ENCODE measurements at regions not wholly inside any gene's neighbourhood (a gene's known extent, or its start where the extent isn't known, plus 50 kb on each side); places are given as distances from the start of the nearest gene placed in this dataset.

DNA sequence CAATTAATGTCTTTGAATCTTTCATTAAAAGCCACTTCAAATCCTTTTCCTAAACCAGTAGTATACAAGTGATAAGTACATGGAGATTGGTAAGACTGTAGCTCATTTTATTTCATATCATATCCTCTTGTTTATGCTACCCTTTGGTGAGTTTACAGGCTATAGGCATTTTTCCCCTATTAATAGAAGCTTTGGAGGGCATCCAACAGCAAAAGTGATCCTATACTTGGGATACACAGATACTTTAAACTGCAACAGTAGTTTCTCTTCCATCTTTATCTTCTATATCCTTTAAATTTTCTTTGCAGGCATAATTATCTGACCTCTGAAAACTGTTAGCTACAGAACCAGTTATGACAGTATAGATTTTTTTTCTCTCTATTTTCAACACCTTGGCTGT, 114.5 kb upstream of the SPON1 start:
- no peak for DNase-seq (ENCODE audit: low spot score)
- Mint-ChIP-seq H3K27me3 (ENCODE audit: low read depth) (peaks cover 30% of the 10 kb centered on the region), H3K4me1 (ENCODE audit: low read depth) (no peaks in the 10 kb centered on the region), H3K9me3 (no peaks in the 10 kb centered on the region), H3K36me3 (ENCODE audit: low read depth) (no peaks in the 10 kb centered on the region), H3K27ac (no peak overlapping the region), H3K4me3 (ENCODE audit: low read depth) (no peak overlapping the region)
- intact Hi-C loops (cut with micrococcal nuclease): no loop called here

- DNase-seq (ENCODE audit: low spot score): no peak
- Mint-ChIP-seq H3K27me3 (ENCODE audit: low read depth) (peaks cover 29% of the 10 kb centered on the region), H3K9me3 (no peaks in the 10 kb centered on the region), H3K4me1 (ENCODE audit: low read depth) (no peaks in the 10 kb centered on the region), H3K27ac (no peak overlapping the region), H3K36me3 (ENCODE audit: low read depth) (no peaks in the 10 kb centered on the region), H3K4me3 (ENCODE audit: low read depth) (no peak overlapping the region)
- intact Hi-C loops (cut with micrococcal nuclease): no loop called here
These were observed 112.1 kb upstream of the SPON1 start for GRCh38 chr11:13850231-13851005.

DNA sequence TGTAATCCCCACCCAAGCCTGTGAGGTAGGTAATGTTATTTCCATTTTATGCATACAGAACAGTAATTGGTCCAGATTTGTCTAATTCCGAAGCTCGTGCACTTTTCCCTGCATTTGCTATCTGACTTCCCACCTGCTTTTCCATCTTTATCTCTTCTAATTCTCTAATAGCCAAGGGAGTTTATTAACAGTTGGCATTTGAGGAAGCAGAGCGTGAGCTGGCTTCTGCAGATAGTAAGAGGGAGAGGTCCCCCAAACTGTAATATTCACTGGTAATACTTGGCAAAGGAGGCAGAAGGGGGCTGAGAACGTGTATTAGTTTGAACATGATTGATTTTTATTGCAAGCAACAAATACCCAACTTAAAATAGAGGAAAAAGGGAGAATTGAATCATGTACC, 110.8 kb upstream of the SPON1 start:
- Mint-ChIP-seq H3K36me3 (ENCODE audit: low read depth) (no peaks in the 10 kb centered on the region), H3K27ac (no peak overlapping the region), H3K27me3 (ENCODE audit: low read depth) (peaks cover 31% of the 10 kb centered on the region), H3K4me1 (ENCODE audit: low read depth) (no peaks in the 10 kb centered on the region), H3K4me3 (ENCODE audit: low read depth) (no peak overlapping the region), H3K9me3 (no peaks in the 10 kb centered on the region)
- intact Hi-C loops (cut with micrococcal nuclease): no loop called here
- DNase-seq (ENCODE audit: low spot score): no peak

DNA sequence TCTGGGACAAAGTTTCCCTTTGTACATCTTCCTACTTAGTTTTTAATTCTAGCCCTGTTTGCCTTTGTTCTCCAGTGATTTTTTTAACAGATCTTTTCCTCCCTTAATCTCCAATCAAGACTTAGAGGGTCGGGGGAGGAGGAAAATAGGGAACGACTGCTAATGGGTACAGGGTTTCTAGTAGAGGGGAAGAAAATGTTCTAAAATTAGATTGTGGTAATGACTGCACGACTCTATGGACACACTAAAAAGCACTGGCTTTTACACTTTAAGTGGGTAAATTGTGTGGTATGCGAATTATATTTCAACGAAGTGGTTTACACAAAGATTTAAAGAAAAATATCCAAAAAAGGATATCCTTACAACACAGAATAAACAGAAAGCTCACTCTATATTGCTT, 110.0 kb upstream of the SPON1 start:
- H3K4me1 Mint-ChIP-seq (ENCODE audit: low read depth): no peaks in the 10 kb centered on the region
- no peak overlapping the region for H3K27ac Mint-ChIP-seq
- DNase-seq (ENCODE audit: low spot score): no peak
- intact Hi-C loops (cut with micrococcal nuclease): no loop called here
- no peaks in the 10 kb centered on the region for H3K9me3 Mint-ChIP-seq
- no peak overlapping the region for H3K4me3 Mint-ChIP-seq (ENCODE audit: low read depth)
- no peaks in the 10 kb centered on the region for H3K36me3 Mint-ChIP-seq (ENCODE audit: low read depth)
- H3K27me3 Mint-ChIP-seq (ENCODE audit: low read depth): peaks cover 32% of the 10 kb centered on the region

GRCh38 chr11:13857828-13858227, 104.7 kb upstream of the SPON1 start:
- intact Hi-C loops (cut with micrococcal nuclease): no loop called here
- H3K9me3 Mint-ChIP-seq: peaks cover 4% of the 10 kb centered on the region
- DNase-seq (ENCODE audit: low spot score): no peak
- H3K4me1 Mint-ChIP-seq (ENCODE audit: low read depth): peaks cover 10% of the 10 kb centered on the region
- H3K27me3 Mint-ChIP-seq (ENCODE audit: low read depth): peaks cover 11% of the 10 kb centered on the region
- H3K27ac Mint-ChIP-seq: no peak overlapping the region
- no peak overlapping the region for H3K4me3 Mint-ChIP-seq (ENCODE audit: low read depth)
- no peaks in the 10 kb centered on the region for H3K36me3 Mint-ChIP-seq (ENCODE audit: low read depth)

DNA sequence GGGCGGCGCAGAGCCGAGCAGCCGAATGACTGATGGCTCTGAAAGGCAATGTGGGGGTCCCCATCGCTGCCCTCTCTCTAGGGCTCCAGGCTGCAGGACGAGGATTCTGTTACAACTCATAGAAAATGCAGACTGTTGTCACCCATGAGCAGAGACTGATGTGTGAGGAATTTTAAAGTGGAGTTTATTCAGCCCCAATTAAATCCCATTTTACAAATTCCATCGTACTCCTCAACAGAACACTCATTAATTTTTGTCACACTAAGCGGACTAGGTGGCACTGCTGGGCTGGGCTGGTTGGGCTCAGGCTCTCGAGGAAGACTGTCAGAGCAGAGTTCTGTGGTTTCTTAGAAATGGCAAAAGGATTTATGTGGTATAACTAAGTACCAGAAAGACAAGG, 102.6 kb upstream of the SPON1 start:
- no peak for DNase-seq (ENCODE audit: low spot score)
- Mint-ChIP-seq H3K9me3 (peaks cover 4% of the 10 kb centered on the region), H3K27ac (no peak overlapping the region), H3K4me1 (ENCODE audit: low read depth) (peaks cover 14% of the 10 kb centered on the region), H3K4me3 (ENCODE audit: low read depth) (no peak overlapping the region), H3K36me3 (ENCODE audit: low read depth) (no peaks in the 10 kb centered on the region), H3K27me3 (ENCODE audit: low read depth) (peaks cover 7% of the 10 kb centered on the region)
- intact Hi-C loops (cut with micrococcal nuclease): no loop called here

GRCh38 chr11:13861411-13861810, 101.1 kb upstream of the SPON1 start:
- H3K27ac Mint-ChIP-seq: no peak overlapping the region
- DNase-seq (ENCODE audit: low spot score): no peak
- intact Hi-C loops (cut with micrococcal nuclease): no loop called here
- H3K27me3 Mint-ChIP-seq (ENCODE audit: low read depth): peaks cover 2% of the 10 kb centered on the region
- H3K4me3 Mint-ChIP-seq (ENCODE audit: low read depth): no peak overlapping the region
- H3K9me3 Mint-ChIP-seq: peaks cover 4% of the 10 kb centered on the region
- peaks cover 15% of the 10 kb centered on the region for H3K4me1 Mint-ChIP-seq (ENCODE audit: low read depth)
- no peaks in the 10 kb centered on the region for H3K36me3 Mint-ChIP-seq (ENCODE audit: low read depth)

GRCh38 chr11:13862845-13863392, 99.6 kb upstream of the SPON1 start:
- H3K9me3 Mint-ChIP-seq: peaks cover 4% of the 10 kb centered on the region
- no peaks in the 10 kb centered on the region for H3K36me3 Mint-ChIP-seq (ENCODE audit: low read depth)
- no peak for DNase-seq (ENCODE audit: low spot score)
- no peak overlapping the region for H3K4me3 Mint-ChIP-seq (ENCODE audit: low read depth)
- intact Hi-C loops (cut with micrococcal nuclease): no loop called here
- no peaks in the 10 kb centered on the region for H3K27me3 Mint-ChIP-seq (ENCODE audit: low read depth)
- peaks cover 15% of the 10 kb centered on the region for H3K4me1 Mint-ChIP-seq (ENCODE audit: low read depth)
- no peak overlapping the region for H3K27ac Mint-ChIP-seq

GRCh38 chr11:13868710-13869397, 93.7 kb upstream of the SPON1 start:
- peak; percentile 22 for DNase-seq (ENCODE audit: low spot score)
- H3K4me1 Mint-ChIP-seq (ENCODE audit: low read depth): peaks cover 34% of the 10 kb centered on the region
- no peaks in the 10 kb centered on the region for H3K36me3 Mint-ChIP-seq (ENCODE audit: low read depth)
- peaks cover 10% of the 10 kb centered on the region for H3K27me3 Mint-ChIP-seq (ENCODE audit: low read depth)
- no peaks in the 10 kb centered on the region for H3K9me3 Mint-ChIP-seq
- H3K4me3 Mint-ChIP-seq (ENCODE audit: low read depth): peak overlapping the region; percentile 31
- H3K27ac Mint-ChIP-seq: peak overlapping the region; percentile 86
- intact Hi-C loops (cut with micrococcal nuclease): loop anchor here (2.0 kb wide), 3 partner anchors 72 to 468 kb away; no protein-coding TSS in a partner anchor

DNA sequence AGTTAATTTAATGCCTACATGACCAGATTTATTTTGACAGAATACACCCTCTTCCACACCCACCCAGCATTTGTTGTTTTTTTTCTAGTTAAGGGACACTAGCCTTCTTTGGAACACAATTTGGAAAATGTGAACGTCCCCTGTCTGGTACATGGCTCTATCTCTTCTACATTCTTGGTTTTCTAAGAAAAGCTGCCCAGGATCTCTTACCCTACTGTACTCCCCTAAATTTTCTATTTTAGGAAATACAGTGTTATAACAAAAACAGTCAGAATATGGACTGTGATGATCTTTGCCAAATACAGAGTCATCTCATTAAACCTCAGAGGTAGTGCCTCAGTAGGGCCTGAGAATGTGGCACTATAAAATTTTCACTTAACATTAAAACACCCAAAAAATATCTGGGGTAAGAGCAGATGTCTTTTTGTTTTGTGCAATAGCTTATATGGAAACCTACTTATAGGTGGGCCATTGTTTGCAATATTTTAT, 93.1 kb upstream of the SPON1 start:
- H3K36me3 Mint-ChIP-seq (ENCODE audit: low read depth): no peaks in the 10 kb centered on the region
- peak overlapping the region; percentile 31 for H3K4me3 Mint-ChIP-seq (ENCODE audit: low read depth)
- no peaks in the 10 kb centered on the region for H3K9me3 Mint-ChIP-seq
- DNase-seq (ENCODE audit: low spot score): no peak
- H3K27ac Mint-ChIP-seq: peak overlapping the region; percentile 86
- H3K4me1 Mint-ChIP-seq (ENCODE audit: low read depth): peaks cover 34% of the 10 kb centered on the region
- peaks cover 10% of the 10 kb centered on the region for H3K27me3 Mint-ChIP-seq (ENCODE audit: low read depth)
- intact Hi-C loops (cut with micrococcal nuclease): loop anchor here (2.0 kb wide), 3 partner anchors 71 to 467 kb away; no protein-coding TSS in a partner anchor

DNA sequence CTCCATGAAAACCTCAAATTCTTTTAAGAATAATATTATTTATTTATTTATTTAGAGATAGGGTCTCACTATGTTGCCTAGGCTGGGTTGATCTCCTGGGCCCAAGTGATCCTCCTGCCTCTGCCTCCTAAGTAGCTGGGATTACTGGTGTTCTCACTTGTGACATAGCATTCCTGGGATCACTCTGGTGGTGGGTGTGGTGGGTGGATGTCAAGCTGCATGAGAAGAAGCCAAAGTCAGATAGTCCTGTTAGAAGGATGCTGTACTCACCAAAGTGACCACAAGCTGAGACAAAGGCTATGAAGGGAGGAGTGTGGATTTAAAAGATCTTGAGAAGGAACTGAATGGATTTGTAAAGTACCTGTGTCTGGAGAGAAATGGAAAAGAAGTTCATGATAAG, 87.9 kb upstream of the SPON1 start:
- Mint-ChIP-seq H3K4me1 (ENCODE audit: low read depth) (peaks cover 21% of the 10 kb centered on the region), H3K36me3 (ENCODE audit: low read depth) (no peaks in the 10 kb centered on the region), H3K27ac (no peak overlapping the region), H3K9me3 (no peaks in the 10 kb centered on the region), H3K4me3 (ENCODE audit: low read depth) (no peak overlapping the region), H3K27me3 (ENCODE audit: low read depth) (peaks cover 10% of the 10 kb centered on the region)
- no peak for DNase-seq (ENCODE audit: low spot score)
- intact Hi-C loops (cut with micrococcal nuclease): no loop called here

GRCh38 chr11:13875643-13876042, 86.9 kb upstream of the SPON1 start:
- DNase-seq (ENCODE audit: low spot score): no peak
- H3K36me3 Mint-ChIP-seq (ENCODE audit: low read depth): no peaks in the 10 kb centered on the region
- intact Hi-C loops (cut with micrococcal nuclease): no loop called here
- no peak overlapping the region for H3K4me3 Mint-ChIP-seq (ENCODE audit: low read depth)
- H3K27me3 Mint-ChIP-seq (ENCODE audit: low read depth): peaks cover 10% of the 10 kb centered on the region
- H3K9me3 Mint-ChIP-seq: no peaks in the 10 kb centered on the region
- H3K27ac Mint-ChIP-seq: no peak overlapping the region
- peaks cover 15% of the 10 kb centered on the region for H3K4me1 Mint-ChIP-seq (ENCODE audit: low read depth)

- Mint-ChIP-seq H3K4me1 (ENCODE audit: low read depth) (peaks cover 11% of the 10 kb centered on the region), H3K27ac (no peak overlapping the region), H3K36me3 (ENCODE audit: low read depth) (no peaks in the 10 kb centered on the region), H3K4me3 (ENCODE audit: low read depth) (no peak overlapping the region), H3K9me3 (no peaks in the 10 kb centered on the region), H3K27me3 (ENCODE audit: low read depth) (peaks cover 8% of the 10 kb centered on the region)
- DNase-seq (ENCODE audit: low spot score): no peak
- intact Hi-C loops (cut with micrococcal nuclease): no loop called here
These were observed 86.1 kb upstream of the SPON1 start for GRCh38 chr11:13876423-13876822.

All from activated T-helper 2 cell treated with anti-CD3 and anti-CD28 coated beads, Interferon-gamma antibody, Interleukin-2, Interleukin-4, amounts not matched to agents 10 μg/mL and 5 μg/mL and 100 μg/mL, durations not matched to agents 14 hours and 24 hours and 36 hours (primary cell).